GM12878 (cell line): ENCODE measurements at regions not wholly inside any gene's neighbourhood (a gene's known extent, or its start where the extent isn't known, plus 50 kb on each side); places are given as distances from the start of the nearest gene placed in this dataset.

Source experiments
- EZH2 ChIP-seq: IDR thresholded peaks from 2 replicates; pipeline ENCODE4 v1.6.1; 2012; ENCODE audit warnings: low read depth, mild to moderate bottlenecking, control low read depth, inconsistent platforms, low read length, borderline replicate concordance; ENCODE audit not compliant: control insufficient read depth
- TF ChIP-seq, protein P1 (sequence below), 3 experiments: IDR thresholded peaks in 2 of 3; conservative IDR thresholded peaks in 1 of 3; 2 replicates each; pipeline ENCODE4 v1.5.1; 2011; ENCODE audit warnings: low read depth in 3 of 3, low read length in 3 of 3, mild to moderate bottlenecking in 3 of 3, control low read depth in 2 of 3, moderate library complexity in 2 of 3, inconsistent platforms in 1 of 3, mixed read lengths in 1 of 3; ENCODE audit not compliant: control insufficient read depth in 2 of 3, insufficient read depth in 1 of 3; ENCODE audit errors: extremely low read depth in 1 of 3

- TF ChIP-seq, protein P1, sequence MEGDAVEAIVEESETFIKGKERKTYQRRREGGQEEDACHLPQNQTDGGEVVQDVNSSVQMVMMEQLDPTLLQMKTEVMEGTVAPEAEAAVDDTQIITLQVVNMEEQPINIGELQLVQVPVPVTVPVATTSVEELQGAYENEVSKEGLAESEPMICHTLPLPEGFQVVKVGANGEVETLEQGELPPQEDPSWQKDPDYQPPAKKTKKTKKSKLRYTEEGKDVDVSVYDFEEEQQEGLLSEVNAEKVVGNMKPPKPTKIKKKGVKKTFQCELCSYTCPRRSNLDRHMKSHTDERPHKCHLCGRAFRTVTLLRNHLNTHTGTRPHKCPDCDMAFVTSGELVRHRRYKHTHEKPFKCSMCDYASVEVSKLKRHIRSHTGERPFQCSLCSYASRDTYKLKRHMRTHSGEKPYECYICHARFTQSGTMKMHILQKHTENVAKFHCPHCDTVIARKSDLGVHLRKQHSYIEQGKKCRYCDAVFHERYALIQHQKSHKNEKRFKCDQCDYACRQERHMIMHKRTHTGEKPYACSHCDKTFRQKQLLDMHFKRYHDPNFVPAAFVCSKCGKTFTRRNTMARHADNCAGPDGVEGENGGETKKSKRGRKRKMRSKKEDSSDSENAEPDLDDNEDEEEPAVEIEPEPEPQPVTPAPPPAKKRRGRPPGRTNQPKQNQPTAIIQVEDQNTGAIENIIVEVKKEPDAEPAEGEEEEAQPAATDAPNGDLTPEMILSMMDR (IDR thresholded peaks at IDR 0.05 in 2 of 3, conservative IDR thresholded peaks at IDR 0.05 in 1 of 3; ENCODE audit: control insufficient read depth in 2 of 3, extremely low read depth in 1 of 3, insufficient read depth in 1 of 3, low read depth in 3 of 3, low read length in 3 of 3): no peak
- TF ChIP-seq EZH2: no peak
Measured at GRCh38 chr18:67582488-67582887, 66.0 kb upstream of the DSEL start.
